Ovary (tissue), 3 donors: ENCODE measurements at regions not wholly inside any gene's neighbourhood (a gene's known extent, or its start where the extent isn't known, plus 50 kb on each side); places are given as distances from the start of the nearest gene placed in this dataset.

Experiments used
- EP300 ChIP-seq: sonication (generic); formaldehyde crosslinking; IDR thresholded peaks from one replicate; pipeline ENCODE4 v1.6.1; 2017; ENCODE audit warnings: antibody characterized with exemption
- POLR2A ChIP-seq: fragments of 450-650 bp; IDR thresholded peaks from one replicate; pipeline ENCODE4 v1.6.1; 2017; ENCODE audit warnings: antibody characterized with exemption, mild to moderate bottlenecking, moderate library complexity
- TF ChIP-seq, protein P1 (sequence below), 3 donors: fragments of 450-650 bp in 2 of 3; fragments of 200-600 bp in 1 of 3; IDR thresholded peaks; one replicate each; pipeline versions ENCODE4 v1.5.1 to v1.8.0; 2016 to 2022; ENCODE audit warnings: antibody characterized with exemption in 3 of 3, mild to moderate bottlenecking in 1 of 3
- donor health status: DM: no; HTN: no; CAD: no.

DNA sequence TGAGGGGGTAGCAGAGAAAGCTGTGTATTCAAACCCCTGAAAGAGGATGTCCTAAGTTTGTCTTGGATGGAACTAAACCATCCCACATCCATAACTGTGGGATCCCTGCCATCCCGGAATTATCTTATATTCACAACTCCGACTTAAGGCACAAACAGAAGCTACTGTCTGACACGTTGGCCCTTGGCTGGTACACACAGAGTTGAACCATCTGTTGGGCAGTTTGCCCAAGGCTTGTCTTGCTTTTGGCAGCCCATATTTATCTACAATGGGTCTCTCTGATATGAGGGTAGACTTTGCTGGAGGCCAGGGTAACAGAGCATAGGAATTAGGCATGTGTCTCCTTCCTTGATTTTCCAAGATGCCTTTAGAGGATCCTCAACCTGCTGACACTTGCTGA lies 116.6 kb upstream of the PROKR2 start:
- TF ChIP-seq POLR2A (no peak), EP300 (no peak)
- TF ChIP-seq, protein P1, sequence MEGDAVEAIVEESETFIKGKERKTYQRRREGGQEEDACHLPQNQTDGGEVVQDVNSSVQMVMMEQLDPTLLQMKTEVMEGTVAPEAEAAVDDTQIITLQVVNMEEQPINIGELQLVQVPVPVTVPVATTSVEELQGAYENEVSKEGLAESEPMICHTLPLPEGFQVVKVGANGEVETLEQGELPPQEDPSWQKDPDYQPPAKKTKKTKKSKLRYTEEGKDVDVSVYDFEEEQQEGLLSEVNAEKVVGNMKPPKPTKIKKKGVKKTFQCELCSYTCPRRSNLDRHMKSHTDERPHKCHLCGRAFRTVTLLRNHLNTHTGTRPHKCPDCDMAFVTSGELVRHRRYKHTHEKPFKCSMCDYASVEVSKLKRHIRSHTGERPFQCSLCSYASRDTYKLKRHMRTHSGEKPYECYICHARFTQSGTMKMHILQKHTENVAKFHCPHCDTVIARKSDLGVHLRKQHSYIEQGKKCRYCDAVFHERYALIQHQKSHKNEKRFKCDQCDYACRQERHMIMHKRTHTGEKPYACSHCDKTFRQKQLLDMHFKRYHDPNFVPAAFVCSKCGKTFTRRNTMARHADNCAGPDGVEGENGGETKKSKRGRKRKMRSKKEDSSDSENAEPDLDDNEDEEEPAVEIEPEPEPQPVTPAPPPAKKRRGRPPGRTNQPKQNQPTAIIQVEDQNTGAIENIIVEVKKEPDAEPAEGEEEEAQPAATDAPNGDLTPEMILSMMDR (IDR thresholded peaks at IDR 0.05), result no peak
